ENCODE measurements at regions not wholly inside any gene's neighbourhood (a gene's known extent, or its start where the extent isn't known, plus 50 kb on each side); places are given as distances from the start of the nearest gene placed in this dataset.

- no peak for TF ChIP-seq CTCF (IDR thresholded peaks at IDR 0.05)
- no peak for TF ChIP-seq EP300 (IDR thresholded peaks at IDR 0.05)
Observed at GRCh38 chr22:26103023-26103422, 66.2 kb upstream of the SEZ6L start.
